ENCODE measurements at regions not wholly inside any gene's neighbourhood (a gene's known extent, or its start where the extent isn't known, plus 50 kb on each side); places are given as distances from the start of the nearest gene placed in this dataset.

DNA sequence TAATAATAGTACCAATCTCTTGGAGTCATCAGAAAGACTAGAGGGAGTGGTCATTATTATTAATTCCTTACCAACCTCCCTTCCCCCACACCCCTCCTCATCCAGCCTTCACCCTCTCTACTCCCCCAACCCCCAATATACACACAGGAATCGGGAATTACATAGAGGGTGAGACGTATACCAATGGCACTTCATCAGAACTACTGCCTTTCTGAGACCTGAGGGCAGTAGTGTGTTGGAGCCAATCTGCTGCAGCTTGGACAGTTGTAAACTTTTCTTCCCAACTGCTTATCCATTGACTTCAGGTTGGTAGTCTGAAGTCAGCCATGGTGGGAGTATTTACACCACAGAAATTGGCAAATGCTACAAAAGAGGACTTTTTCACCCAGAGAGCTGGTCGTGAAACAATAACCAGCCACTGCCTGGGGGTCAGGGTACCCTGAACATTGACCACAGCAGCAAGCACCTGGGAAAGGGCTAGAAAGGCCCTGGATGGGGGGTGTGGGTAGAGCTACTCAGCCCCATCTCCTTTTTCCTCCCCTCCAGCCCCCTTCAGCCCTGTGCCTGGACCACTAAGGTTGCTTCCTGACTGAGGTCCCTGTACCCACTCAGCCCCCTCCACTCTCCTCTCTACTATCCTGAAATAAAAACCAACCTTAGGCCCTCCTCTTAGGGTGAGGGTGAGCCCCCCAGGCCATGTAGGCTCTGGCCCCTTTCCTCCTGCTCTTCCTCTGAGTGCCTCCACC is 161.5 kb downstream of the MRPL14 start:
- no peak overlapping the region for H2AFZ ChIP-seq (ENCODE audit: low read length)
- peaks cover 30% of the 10 kb centered on the region for H3K4me1 ChIP-seq (ENCODE audit: insufficient read depth, low read length)
- DNase-seq (ENCODE audit: low spot score) (no peak), ATAC-seq (peak; percentile 24; the same call in 2 of the 3 replicates), FAIRE-seq (no peak)
- H3K4me2 ChIP-seq (ENCODE audit: low read depth, low read length): no peak overlapping the region
- intact Hi-C loops (cut with micrococcal nuclease; ENCODE audit: unreplicated experiment) (no loop called here), in situ Hi-C loops (cut with HindIII; ENCODE audit: extremely low pct_ligation_motif_present, low pct_unique_long_range_greater_than_20kb) (no loop called here)
- no peak overlapping the region for H3K4me3 ChIP-seq (replicated peaks in 1 of 3; ENCODE audit: insufficient read depth in 1 of 3, low read depth in 2 of 3, low read length in 3 of 3)
- H3K27ac ChIP-seq (ENCODE audit: extremely low read length, insufficient read depth, low read length): no peak overlapping the region
- POLR2A ChIA-PET: no interaction called here
- no peaks in the 10 kb centered on the region for H3K36me3 ChIP-seq (replicated peaks in 1 of 2; ENCODE audit: control insufficient read depth in 1 of 2, insufficient read depth in 2 of 2, low read length in 2 of 2)
- no peaks in the 10 kb centered on the region for H3K79me2 ChIP-seq (ENCODE audit: insufficient read depth, low read length)
- no peak overlapping the region for H3K9ac ChIP-seq (ENCODE audit: insufficient read depth, low read depth, low read length)
- H4K20me1 ChIP-seq (ENCODE audit: insufficient read depth, low read length): no peaks in the 10 kb centered on the region
- no TSS peak for BruUV-seq (replicated peaks)
- CTCF ChIA-PET (ENCODE audit: low intra/inter-chr PET ratio, low total read pairs): no interaction called here
- H3K27me3 ChIP-seq (ENCODE audit: control insufficient read depth in 1 of 2, insufficient read depth in 2 of 2, low read length in 2 of 2): peaks cover 3 to 32% of the 10 kb centered on the region in 2 experiments; a peak in 4 of 5 replicates
- WGBS (ENCODE audit: low lambda C conversion rate): 10% methylated on average over 3 of the region's 3 CpGs
- H3K9me3 ChIP-seq (ENCODE audit: low read length): no peaks in the 10 kb centered on the region
- TF ChIP-seq, protein P1, sequence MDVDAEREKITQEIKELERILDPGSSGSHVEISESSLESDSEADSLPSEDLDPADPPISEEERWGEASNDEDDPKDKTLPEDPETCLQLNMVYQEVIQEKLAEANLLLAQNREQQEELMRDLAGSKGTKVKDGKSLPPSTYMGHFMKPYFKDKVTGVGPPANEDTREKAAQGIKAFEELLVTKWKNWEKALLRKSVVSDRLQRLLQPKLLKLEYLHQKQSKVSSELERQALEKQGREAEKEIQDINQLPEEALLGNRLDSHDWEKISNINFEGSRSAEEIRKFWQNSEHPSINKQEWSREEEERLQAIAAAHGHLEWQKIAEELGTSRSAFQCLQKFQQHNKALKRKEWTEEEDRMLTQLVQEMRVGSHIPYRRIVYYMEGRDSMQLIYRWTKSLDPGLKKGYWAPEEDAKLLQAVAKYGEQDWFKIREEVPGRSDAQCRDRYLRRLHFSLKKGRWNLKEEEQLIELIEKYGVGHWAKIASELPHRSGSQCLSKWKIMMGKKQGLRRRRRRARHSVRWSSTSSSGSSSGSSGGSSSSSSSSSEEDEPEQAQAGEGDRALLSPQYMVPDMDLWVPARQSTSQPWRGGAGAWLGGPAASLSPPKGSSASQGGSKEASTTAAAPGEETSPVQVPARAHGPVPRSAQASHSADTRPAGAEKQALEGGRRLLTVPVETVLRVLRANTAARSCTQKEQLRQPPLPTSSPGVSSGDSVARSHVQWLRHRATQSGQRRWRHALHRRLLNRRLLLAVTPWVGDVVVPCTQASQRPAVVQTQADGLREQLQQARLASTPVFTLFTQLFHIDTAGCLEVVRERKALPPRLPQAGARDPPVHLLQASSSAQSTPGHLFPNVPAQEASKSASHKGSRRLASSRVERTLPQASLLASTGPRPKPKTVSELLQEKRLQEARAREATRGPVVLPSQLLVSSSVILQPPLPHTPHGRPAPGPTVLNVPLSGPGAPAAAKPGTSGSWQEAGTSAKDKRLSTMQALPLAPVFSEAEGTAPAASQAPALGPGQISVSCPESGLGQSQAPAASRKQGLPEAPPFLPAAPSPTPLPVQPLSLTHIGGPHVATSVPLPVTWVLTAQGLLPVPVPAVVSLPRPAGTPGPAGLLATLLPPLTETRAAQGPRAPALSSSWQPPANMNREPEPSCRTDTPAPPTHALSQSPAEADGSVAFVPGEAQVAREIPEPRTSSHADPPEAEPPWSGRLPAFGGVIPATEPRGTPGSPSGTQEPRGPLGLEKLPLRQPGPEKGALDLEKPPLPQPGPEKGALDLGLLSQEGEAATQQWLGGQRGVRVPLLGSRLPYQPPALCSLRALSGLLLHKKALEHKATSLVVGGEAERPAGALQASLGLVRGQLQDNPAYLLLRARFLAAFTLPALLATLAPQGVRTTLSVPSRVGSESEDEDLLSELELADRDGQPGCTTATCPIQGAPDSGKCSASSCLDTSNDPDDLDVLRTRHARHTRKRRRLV (CRISPR knock-in tag; IDR thresholded peaks at IDR 0.05): peak; percentile 95; the same call in 1 of the 2 replicates
- no peak for TF ChIP-seq ZFP36L2 (CRISPR knock-in tag; IDR thresholded peaks at IDR 0.05)
